PC-9 (cell line): ENCODE measurements at regions not wholly inside any gene's neighbourhood (a gene's known extent, or its start where the extent isn't known, plus 50 kb on each side); places are given as distances from the start of the nearest gene placed in this dataset.

Experiments used
- BruUV-seq: library from RNA; stranded (reverse); fragments of 400-500 nt; replicated peaks from 2 replicates; lab custom pipeline; 2021; lab: Mats Ljungman, UMichigan
- CTCF ChIA-PET: fragments of 300-600 bp; sonication (Branson Sonifier 250); formaldehyde crosslinking; loops from one replicate; lab custom pipeline; 2022; ENCODE audit warnings: antibody characterized with exemption; lab: Charles Lee
- POLR2A ChIA-PET: fragments of 300-600 bp; sonication (Branson Sonifier 250); formaldehyde crosslinking; loops from one replicate; lab custom pipeline; 2022; ENCODE audit warnings: antibody characterized with exemption; ENCODE audit not compliant: unreplicated experiment; lab: Charles Lee
- DNase-seq, 2 experiments: peaks; one replicate each; pipeline versions ENCODE4 v3.0.0 to v3.0.0-alpha.2; 2015 to 2022; ENCODE audit warnings: mixed read lengths in 1 of 2
- H2AFZ ChIP-seq: fragments of 200-600 bp; sonication (generic); 2 replicates; pipeline ENCODE4 v1.8.1; 2017; ENCODE audit warnings: antibody characterized with exemption
- H3F3A ChIP-seq: fragments of 200-600 bp; sonication (generic); 2 replicates; pipeline ENCODE4 v1.8.1; 2017; ENCODE audit warnings: antibody characterized with exemption, mild to moderate bottlenecking, low read depth; ENCODE audit not compliant: insufficient read depth
- H3K27ac ChIP-seq: fragments of 200-600 bp; sonication (generic); 2 replicates; pipeline ENCODE4 v1.6.1; 2016; ENCODE audit warnings: mixed run types
- H3K27me3 ChIP-seq: fragments of 200-600 bp; sonication (generic); 2 replicates; pipeline ENCODE4 v1.6.1; 2016; ENCODE audit warnings: low read depth, mixed run types; ENCODE audit not compliant: insufficient read depth
- H3K36me3 ChIP-seq: fragments of 200-600 bp; sonication (generic); 2 replicates; pipeline ENCODE4 v1.6.1; 2016; ENCODE audit warnings: low read depth, mixed run types
- H3K4me1 ChIP-seq: fragments of 200-600 bp; sonication (generic); replicated peaks from 2 replicates; pipeline ENCODE4 v1.6.1; 2016; ENCODE audit warnings: mixed run types; ENCODE audit not compliant: insufficient read depth
- H3K4me2 ChIP-seq: fragments of 200-600 bp; sonication (generic); 2 replicates; pipeline ENCODE4 v1.6.1; 2017; ENCODE audit warnings: mixed run types
- H3K4me3 ChIP-seq: fragments of 200-600 bp; sonication (generic); 2 replicates; pipeline ENCODE4 v1.6.1; 2016; ENCODE audit warnings: mixed run types
- H3K79me2 ChIP-seq: fragments of 200-600 bp; sonication (generic); 2 replicates; pipeline ENCODE4 v1.6.1; 2017; ENCODE audit warnings: low read depth, mixed run types
- H3K9me2 ChIP-seq: fragments of 200-600 bp; sonication (generic); 2 replicates; pipeline ENCODE4 v1.8.1; 2017; ENCODE audit warnings: mild to moderate bottlenecking; ENCODE audit not compliant: insufficient read depth
- H3K9me3 ChIP-seq: fragments of 200-600 bp; sonication (generic); 2 replicates; pipeline ENCODE4 v1.8.1; 2016; ENCODE audit warnings: low read depth; ENCODE audit not compliant: insufficient read depth
- H4K20me1 ChIP-seq: fragments of 200-600 bp; sonication (generic); 2 replicates; pipeline ENCODE4 v1.8.1; 2017; ENCODE audit not compliant: insufficient read depth
- CTCF ChIP-seq: fragments of 200-600 bp; sonication (generic); conservative IDR thresholded peaks from 2 replicates; pipeline ENCODE4 v1.6.1; 2017; ENCODE audit warnings: mixed run types, antibody characterized with exemption, mild to moderate bottlenecking, moderate library complexity
- EZH2 ChIP-seq: fragments of 200-600 bp; sonication (generic); IDR thresholded peaks from 2 replicates; pipeline ENCODE4 v1.8.0; 2017; ENCODE audit warnings: antibody characterized with exemption, low read depth
- intact Hi-C: fragments of 100-400 bp; cut with micrococcal nuclease; formaldehyde crosslinking; loops from one replicate; pipeline ENCODE4 v1.10.0; 2022; ENCODE audit not compliant: unreplicated experiment

- Histone ChIP-seq H3K4me1 (no peaks in the 10 kb centered on the region; the same call in 1 of the 2 replicates), H3K79me2 (no peaks in the 10 kb centered on the region), H3F3A (no peaks in the 10 kb centered on the region), H3K4me3 (no peak overlapping the region), H2AFZ (no peak overlapping the region), H3K27ac (no peak overlapping the region), H3K36me3 (no peaks in the 10 kb centered on the region), H4K20me1 (no peaks in the 10 kb centered on the region), H3K9me2 (no peaks in the 10 kb centered on the region), H3K27me3 (no peaks in the 10 kb centered on the region), H3K9me3 (no peaks in the 10 kb centered on the region), H3K4me2 (no peak overlapping the region)
- no peak for DNase-seq
- BruUV-seq = no TSS peak
- ChIA-PET CTCF (no interaction called here), POLR2A (interaction anchor here (0.5 kb wide), 1 partner anchor 198 kb away, joined by 12 read pairs; no protein-coding TSS in a partner anchor)
- TF ChIP-seq CTCF (no peak), EZH2 (no peak)
- intact Hi-C loops = no loop called here
Observed at GRCh38 chr3:150210461-150211110, 197.5 kb upstream of the TSC22D2 start.

GRCh38 chr3:150203273-150203672, 204.8 kb upstream of the TSC22D2 start:
- no peaks in the 10 kb centered on the region for H4K20me1 ChIP-seq
- no peak overlapping the region for H3K27ac ChIP-seq
- DNase-seq = no peak
- intact Hi-C loops = no loop called here
- no peaks in the 10 kb centered on the region for H3K9me2 ChIP-seq
- BruUV-seq = no TSS peak
- H3F3A ChIP-seq = no peaks in the 10 kb centered on the region
- no peak overlapping the region for H3K4me3 ChIP-seq
- TF ChIP-seq EZH2 = no peak
- TF ChIP-seq CTCF = no peak
- H3K79me2 ChIP-seq = no peaks in the 10 kb centered on the region
- H2AFZ ChIP-seq = no peak overlapping the region
- POLR2A ChIA-PET = no interaction called here
- CTCF ChIA-PET = no interaction called here
- no peaks in the 10 kb centered on the region for H3K4me1 ChIP-seq
- H3K4me2 ChIP-seq = no peak overlapping the region
- H3K36me3 ChIP-seq = no peaks in the 10 kb centered on the region
- no peaks in the 10 kb centered on the region for H3K9me3 ChIP-seq
- no peaks in the 10 kb centered on the region for H3K27me3 ChIP-seq

- H3K4me1 ChIP-seq = no peaks in the 10 kb centered on the region
- H2AFZ ChIP-seq = no peak overlapping the region
- ChIA-PET POLR2A (no interaction called here), CTCF (no interaction called here)
- no peaks in the 10 kb centered on the region for H3F3A ChIP-seq
- H3K4me3 ChIP-seq = no peak overlapping the region
- no peaks in the 10 kb centered on the region for H3K79me2 ChIP-seq
- no peak for TF ChIP-seq CTCF
- no peak for TF ChIP-seq EZH2
- H4K20me1 ChIP-seq = no peaks in the 10 kb centered on the region
- no TSS peak for BruUV-seq
- no peak overlapping the region for H3K4me2 ChIP-seq
- intact Hi-C loops = no loop called here
- H3K9me3 ChIP-seq = no peaks in the 10 kb centered on the region
- H3K36me3 ChIP-seq = no peaks in the 10 kb centered on the region
- H3K27ac ChIP-seq = no peak overlapping the region
- H3K27me3 ChIP-seq = no peaks in the 10 kb centered on the region
- no peaks in the 10 kb centered on the region for H3K9me2 ChIP-seq
- no peak for DNase-seq
Observed at GRCh38 chr3:150202711-150203110, 205.4 kb upstream of the TSC22D2 start.
